Natural killer cell (primary cell): ENCODE measurements at regions not wholly inside any gene's neighbourhood (a gene's known extent, or its start where the extent isn't known, plus 50 kb on each side); places are given as distances from the start of the nearest gene placed in this dataset.

Experiments used
- ATAC-seq, 3 donors: fragments of 150-1000 bp in 2 of 3; fragments of 200-7000 bp in 1 of 3; cut with Tn5 transposase; 1 replicate in 1 of 3; 2 replicates in 2 of 3; pipeline ENCODE4 v1.10.0; 2021; ENCODE audit warnings: mild to moderate bottlenecking in 2 of 3, moderate library complexity in 2 of 3
- DNase-seq, 2 donors: peaks; one replicate each; pipeline versions ENCODE4 v3.0.0 to v3.0.0-alpha.2; 2013 to 2021; ENCODE audit warnings: mixed read lengths in 1 of 2
- H3K27ac ChIP-seq: one replicate; pipeline ENCODE4 v1.5.1; 2013; ENCODE audit warnings: mild to moderate bottlenecking, low read length
- H3K27me3 ChIP-seq: one replicate; pipeline ENCODE4 v1.6.1; 2013; ENCODE audit warnings: low read length; ENCODE audit not compliant: control insufficient read depth, insufficient read depth
- H3K36me3 ChIP-seq: one replicate; pipeline ENCODE4 v1.6.1; 2013; ENCODE audit warnings: low read length; ENCODE audit not compliant: control insufficient read depth, insufficient read depth
- H3K4me1 ChIP-seq: one replicate; pipeline ENCODE4 v1.6.1; 2013; ENCODE audit warnings: low read length; ENCODE audit not compliant: control insufficient read depth, insufficient read depth
- H3K4me3 ChIP-seq: one replicate; pipeline ENCODE4 v1.5.1; 2013; ENCODE audit warnings: low read length
- H3K9me3 ChIP-seq: one replicate; pipeline ENCODE4 v1.6.1; 2013; ENCODE audit warnings: low read length; ENCODE audit not compliant: control insufficient read depth, insufficient read depth
- H3K27ac Mint-ChIP-seq, 2 donors: one replicate each; pipeline ENCODE4 v1.8.0; 2022; ENCODE audit warnings: mild to moderate bottlenecking in 2 of 2, mixed read lengths in 2 of 2, moderate library complexity in 1 of 2
- H3K27me3 Mint-ChIP-seq, 2 donors: one replicate each; pipeline ENCODE4 v1.8.0; 2022; ENCODE audit warnings: low read depth in 2 of 2, mixed read lengths in 2 of 2
- H3K36me3 Mint-ChIP-seq: one replicate; pipeline ENCODE4 v1.8.0; 2022; ENCODE audit warnings: mixed read lengths
- H3K4me1 Mint-ChIP-seq, 2 donors: one replicate each; pipeline ENCODE4 v1.8.0; 2022; ENCODE audit warnings: mixed read lengths in 2 of 2
- H3K4me3 Mint-ChIP-seq: one replicate; pipeline ENCODE4 v1.8.0; 2022; ENCODE audit warnings: mild to moderate bottlenecking, moderate library complexity, mixed read lengths
- H3K9me3 Mint-ChIP-seq, 2 donors: one replicate each; pipeline ENCODE4 v1.8.0; 2022; ENCODE audit warnings: mixed read lengths in 2 of 2
- WGBS: methylation state at CpG from one replicate; pipeline ENCODE4 v1.1.7; 2013; ENCODE audit warnings: missing lambda C conversion rate; ENCODE audit not compliant: insufficient coverage; 5-methylcytosine and 5-hydroxymethylcytosine counted together
- intact Hi-C: fragments of 100-400 bp; cut with micrococcal nuclease; formaldehyde crosslinking; loops from one replicate; pipeline ENCODE4 v1.14.2; 2022
- TF ChIP-seq, protein P1 (sequence below): fragments of 200-600 bp; IDR thresholded peaks from one replicate; pipeline ENCODE4 v1.8.0; 2022; ENCODE audit warnings: antibody characterized with exemption

DNA sequence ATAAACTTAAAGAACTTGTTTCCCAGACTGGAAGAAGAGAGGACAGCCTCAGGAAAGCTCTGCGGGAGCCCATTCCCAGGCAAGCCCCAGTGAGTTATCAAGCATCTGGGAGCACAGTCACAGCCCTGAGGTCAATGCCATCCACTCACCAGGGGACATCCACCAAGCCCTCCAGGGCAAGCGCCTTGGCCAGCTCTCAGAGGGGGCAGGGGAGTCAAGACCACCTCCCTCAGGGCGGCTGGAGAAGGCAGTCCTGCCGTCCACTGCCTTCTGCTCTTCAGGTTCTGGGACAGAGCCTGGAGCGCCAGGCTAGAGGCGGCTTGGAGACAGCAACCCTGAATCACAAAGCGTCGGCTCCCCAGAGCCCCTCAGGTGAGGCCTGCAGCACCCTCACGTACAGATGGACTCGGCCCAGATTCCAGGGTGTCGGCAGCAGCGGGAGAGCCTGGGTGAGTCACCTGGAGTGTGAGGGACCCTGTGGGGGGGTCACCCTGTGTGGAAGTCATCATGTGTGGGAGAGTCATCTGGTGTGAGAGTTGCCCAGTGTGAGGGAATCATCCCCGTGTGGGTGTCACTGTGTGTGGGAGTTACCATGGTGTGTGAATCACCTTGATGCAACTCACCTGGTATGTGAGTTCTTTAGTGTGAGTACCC, 100.9 kb upstream of the TEX51 start:
- peaks cover 9 to 11% of the 10 kb centered on the region in 2 donors for H3K27me3 Mint-ChIP-seq
- Histone ChIP-seq H3K4me3 (no peak overlapping the region), H3K27me3 (no peaks in the 10 kb centered on the region), H3K36me3 (no peaks in the 10 kb centered on the region), H3K27ac (no peak overlapping the region), H3K4me1 (no peaks in the 10 kb centered on the region), H3K9me3 (no peaks in the 10 kb centered on the region)
- TF ChIP-seq, protein P1, sequence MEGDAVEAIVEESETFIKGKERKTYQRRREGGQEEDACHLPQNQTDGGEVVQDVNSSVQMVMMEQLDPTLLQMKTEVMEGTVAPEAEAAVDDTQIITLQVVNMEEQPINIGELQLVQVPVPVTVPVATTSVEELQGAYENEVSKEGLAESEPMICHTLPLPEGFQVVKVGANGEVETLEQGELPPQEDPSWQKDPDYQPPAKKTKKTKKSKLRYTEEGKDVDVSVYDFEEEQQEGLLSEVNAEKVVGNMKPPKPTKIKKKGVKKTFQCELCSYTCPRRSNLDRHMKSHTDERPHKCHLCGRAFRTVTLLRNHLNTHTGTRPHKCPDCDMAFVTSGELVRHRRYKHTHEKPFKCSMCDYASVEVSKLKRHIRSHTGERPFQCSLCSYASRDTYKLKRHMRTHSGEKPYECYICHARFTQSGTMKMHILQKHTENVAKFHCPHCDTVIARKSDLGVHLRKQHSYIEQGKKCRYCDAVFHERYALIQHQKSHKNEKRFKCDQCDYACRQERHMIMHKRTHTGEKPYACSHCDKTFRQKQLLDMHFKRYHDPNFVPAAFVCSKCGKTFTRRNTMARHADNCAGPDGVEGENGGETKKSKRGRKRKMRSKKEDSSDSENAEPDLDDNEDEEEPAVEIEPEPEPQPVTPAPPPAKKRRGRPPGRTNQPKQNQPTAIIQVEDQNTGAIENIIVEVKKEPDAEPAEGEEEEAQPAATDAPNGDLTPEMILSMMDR = no peak
- H3K9me3 Mint-ChIP-seq = no peaks in the 10 kb centered on the region
- DNase-seq (no peak), ATAC-seq (no peak)
- no peak overlapping the region for H3K4me3 Mint-ChIP-seq
- no peaks in the 10 kb centered on the region for H3K36me3 Mint-ChIP-seq
- no peak overlapping the region for H3K27ac Mint-ChIP-seq
- no peaks in the 10 kb centered on the region for H3K4me1 Mint-ChIP-seq
- 86% methylated on average over 13 of the region's 13 CpGs for WGBS
- intact Hi-C loops = no loop called here

DNA sequence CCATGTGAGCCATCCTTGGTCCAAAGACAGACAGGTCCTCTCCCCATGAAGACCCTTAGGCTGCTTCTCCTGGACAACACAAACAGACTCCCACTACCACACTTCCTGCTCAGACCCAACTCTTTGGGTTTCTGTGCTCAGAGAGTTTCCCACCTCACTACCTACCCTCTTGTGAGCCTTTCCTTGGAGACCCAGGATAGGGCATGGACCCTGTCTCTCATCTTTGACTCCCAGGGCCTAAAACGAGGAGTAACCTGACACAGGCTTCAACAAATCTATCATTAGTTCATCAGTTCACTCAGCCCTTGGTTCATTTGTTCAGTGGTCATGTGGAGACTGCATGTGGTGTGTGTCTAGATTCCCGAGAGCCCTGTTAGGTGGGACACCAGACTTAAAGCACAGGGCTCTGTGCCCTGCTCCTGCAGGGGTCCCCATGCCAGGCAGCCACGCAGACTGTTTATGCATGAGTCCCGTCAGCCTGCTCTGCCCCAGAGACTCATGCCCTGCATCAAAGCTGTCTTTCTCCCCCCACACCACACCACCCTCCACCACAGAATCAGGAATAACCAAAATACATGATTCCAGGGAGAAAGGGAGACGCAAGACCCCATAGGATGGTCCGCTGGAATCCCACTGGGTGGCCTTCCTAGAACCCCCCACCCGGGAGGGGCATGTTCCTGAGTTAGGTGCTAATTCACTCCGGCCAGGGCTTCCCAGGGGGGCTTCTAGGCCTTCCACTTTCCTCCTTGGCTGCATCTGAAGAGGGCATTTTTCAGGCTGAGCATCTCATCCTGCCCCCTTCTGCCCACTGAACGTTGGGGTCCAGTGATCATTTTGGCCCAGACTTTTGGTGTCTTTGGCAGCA, 100.2 kb upstream of the TEX51 start:
- H3K9me3 ChIP-seq = no peaks in the 10 kb centered on the region
- H3K27ac Mint-ChIP-seq = no peak overlapping the region
- no peaks in the 10 kb centered on the region for H3K36me3 ChIP-seq
- WGBS = 66% methylated on average over 8 of the region's 9 CpGs
- no peaks in the 10 kb centered on the region for H3K4me1 Mint-ChIP-seq
- no peaks in the 10 kb centered on the region for H3K27me3 ChIP-seq
- intact Hi-C loops = no loop called here
- ATAC-seq (no peak), DNase-seq (no peak)
- no peaks in the 10 kb centered on the region for H3K4me1 ChIP-seq
- H3K36me3 Mint-ChIP-seq = no peaks in the 10 kb centered on the region
- peaks cover 3 to 7% of the 10 kb centered on the region in 2 donors for H3K27me3 Mint-ChIP-seq
- H3K27ac ChIP-seq = no peak overlapping the region
- H3K9me3 Mint-ChIP-seq = no peaks in the 10 kb centered on the region
- H3K4me3 ChIP-seq = no peak overlapping the region
- H3K4me3 Mint-ChIP-seq = no peak overlapping the region
- TF ChIP-seq, protein P1 = no peak

DNA sequence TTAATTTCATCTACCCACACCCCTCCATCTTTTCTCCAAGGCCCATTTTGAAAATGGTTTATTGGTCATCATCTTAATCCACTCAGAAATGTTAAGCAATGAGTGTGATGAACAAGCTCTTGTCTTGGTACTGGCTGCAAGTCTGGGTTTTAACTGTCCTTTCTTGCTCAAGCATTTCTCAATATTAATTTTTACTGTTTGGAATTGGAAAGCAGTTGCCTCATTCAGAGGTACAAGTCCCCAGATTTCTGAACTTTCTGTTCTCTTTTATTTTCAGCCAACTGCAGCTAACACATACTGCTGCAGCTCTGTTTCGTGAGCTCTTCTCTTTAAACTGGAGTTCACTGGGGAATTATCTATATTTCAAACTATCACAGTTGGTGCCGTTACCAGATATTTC, 99.4 kb upstream of the TEX51 start:
- Mint-ChIP-seq H3K9me3 (no peaks in the 10 kb centered on the region), H3K27ac (no peak overlapping the region), H3K4me3 (no peak overlapping the region)

More for the DNA sequence above, 99.4 kb upstream of the TEX51 start:
- H3K36me3 Mint-ChIP-seq = no peaks in the 10 kb centered on the region
- WGBS = 82% methylated on average over 2 of the region's 2 CpGs
- no peak overlapping the region for H3K27ac ChIP-seq
- no peak overlapping the region for H3K4me3 ChIP-seq
- intact Hi-C loops = no loop called here
- no peaks in the 10 kb centered on the region for H3K4me1 Mint-ChIP-seq
- H3K27me3 Mint-ChIP-seq = peaks cover 0 to 5% of the 10 kb centered on the region in 2 donors
- TF ChIP-seq, protein P1 = no peak
- no peaks in the 10 kb centered on the region for H3K4me1 ChIP-seq
- no peaks in the 10 kb centered on the region for H3K9me3 ChIP-seq
- H3K27me3 ChIP-seq = no peaks in the 10 kb centered on the region
- no peak for DNase-seq
- ATAC-seq = no peak
- no peaks in the 10 kb centered on the region for H3K36me3 ChIP-seq
